ENCODE measurements at regions not wholly inside any gene's neighbourhood (a gene's known extent, or its start where the extent isn't known, plus 50 kb on each side); places are given as distances from the start of the nearest gene placed in this dataset.
A peak's percentile ranks its signal among the peaks of the same experiment; 100 is the strongest.

- TF ChIP-seq TAF1 (IDR thresholded peaks at IDR 0.05; ENCODE audit: low read depth) = no peak
- no peak for TF ChIP-seq CEBPB (IDR thresholded peaks at IDR 0.05)
- no peak for TF ChIP-seq TEAD4 (IDR thresholded peaks at IDR 0.05)
- TF ChIP-seq, protein P1, sequence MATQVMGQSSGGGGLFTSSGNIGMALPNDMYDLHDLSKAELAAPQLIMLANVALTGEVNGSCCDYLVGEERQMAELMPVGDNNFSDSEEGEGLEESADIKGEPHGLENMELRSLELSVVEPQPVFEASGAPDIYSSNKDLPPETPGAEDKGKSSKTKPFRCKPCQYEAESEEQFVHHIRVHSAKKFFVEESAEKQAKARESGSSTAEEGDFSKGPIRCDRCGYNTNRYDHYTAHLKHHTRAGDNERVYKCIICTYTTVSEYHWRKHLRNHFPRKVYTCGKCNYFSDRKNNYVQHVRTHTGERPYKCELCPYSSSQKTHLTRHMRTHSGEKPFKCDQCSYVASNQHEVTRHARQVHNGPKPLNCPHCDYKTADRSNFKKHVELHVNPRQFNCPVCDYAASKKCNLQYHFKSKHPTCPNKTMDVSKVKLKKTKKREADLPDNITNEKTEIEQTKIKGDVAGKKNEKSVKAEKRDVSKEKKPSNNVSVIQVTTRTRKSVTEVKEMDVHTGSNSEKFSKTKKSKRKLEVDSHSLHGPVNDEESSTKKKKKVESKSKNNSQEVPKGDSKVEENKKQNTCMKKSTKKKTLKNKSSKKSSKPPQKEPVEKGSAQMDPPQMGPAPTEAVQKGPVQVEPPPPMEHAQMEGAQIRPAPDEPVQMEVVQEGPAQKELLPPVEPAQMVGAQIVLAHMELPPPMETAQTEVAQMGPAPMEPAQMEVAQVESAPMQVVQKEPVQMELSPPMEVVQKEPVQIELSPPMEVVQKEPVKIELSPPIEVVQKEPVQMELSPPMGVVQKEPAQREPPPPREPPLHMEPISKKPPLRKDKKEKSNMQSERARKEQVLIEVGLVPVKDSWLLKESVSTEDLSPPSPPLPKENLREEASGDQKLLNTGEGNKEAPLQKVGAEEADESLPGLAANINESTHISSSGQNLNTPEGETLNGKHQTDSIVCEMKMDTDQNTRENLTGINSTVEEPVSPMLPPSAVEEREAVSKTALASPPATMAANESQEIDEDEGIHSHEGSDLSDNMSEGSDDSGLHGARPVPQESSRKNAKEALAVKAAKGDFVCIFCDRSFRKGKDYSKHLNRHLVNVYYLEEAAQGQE (IDR thresholded peaks at IDR 0.05; ENCODE audit: low read depth) = no peak
- TF ChIP-seq EGR1 (IDR thresholded peaks at IDR 0.05) = no peak
- TF ChIP-seq YY1 (IDR thresholded peaks at IDR 0.05; ENCODE audit: low read depth) = no peak
Measured at GRCh38 chr5:34485768-34486030, 170.4 kb upstream of the RAI14 start.

DNA sequence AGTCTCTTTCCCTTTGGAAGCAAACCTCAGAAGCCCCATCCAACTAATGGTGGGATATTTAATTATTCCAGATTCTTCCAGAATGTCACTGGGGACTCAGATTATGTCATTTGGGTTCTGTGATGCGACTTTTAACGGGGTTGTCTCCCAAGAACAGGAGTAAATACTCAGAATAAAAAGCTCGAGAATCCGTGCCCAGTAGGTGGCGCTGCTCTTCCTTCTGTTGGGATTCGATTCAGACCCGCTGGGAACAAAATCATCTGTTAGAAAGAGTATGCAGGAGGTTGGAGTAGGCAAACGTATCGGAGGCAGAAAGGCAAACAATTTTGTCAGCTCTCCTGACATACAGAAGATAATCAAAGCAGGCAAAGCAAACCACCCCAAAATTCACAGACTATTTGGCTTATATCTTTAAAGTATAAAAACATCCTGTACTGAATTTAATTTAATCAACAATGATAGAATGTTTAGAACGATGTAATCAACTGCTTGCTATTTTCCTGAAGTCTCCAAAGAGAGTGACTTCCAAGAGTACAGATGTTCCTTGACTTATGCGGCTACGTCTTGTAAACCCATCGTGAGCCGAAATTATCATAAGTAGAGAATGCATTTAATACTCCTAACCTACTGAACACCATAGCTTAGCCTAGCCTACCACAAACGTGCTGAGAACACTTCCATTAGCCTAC lies 169.8 kb upstream of the RAI14 start:
- TF ChIP-seq YY1 (IDR thresholded peaks at IDR 0.05; ENCODE audit: low read depth) (no peak), RAD21 (IDR thresholded peaks at IDR 0.05; ENCODE audit: low read depth) (peak; percentile 98), NFIC (IDR thresholded peaks at IDR 0.05) (no peak)

DNA sequence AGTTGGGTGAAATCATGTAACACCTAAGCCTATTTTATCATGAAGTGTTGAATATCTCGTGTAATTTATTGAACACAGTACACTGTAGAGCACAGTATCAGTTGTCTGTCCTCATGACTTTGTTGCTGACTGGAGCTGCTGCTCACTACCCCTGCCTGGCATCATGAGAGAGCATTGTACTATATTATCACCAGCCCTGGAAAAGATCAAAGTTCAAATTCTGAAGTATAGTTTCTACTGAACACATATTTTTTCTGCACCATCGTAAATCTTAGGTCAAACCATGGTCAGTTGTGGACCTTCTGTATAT lies 169.3 kb upstream of the RAI14 start:
- no peak for TF ChIP-seq EP300 (IDR thresholded peaks at IDR 0.05; ENCODE audit: borderline replicate concordance)
- no peak for TF ChIP-seq RAD21 (IDR thresholded peaks at IDR 0.05; ENCODE audit: low read depth)

GRCh38 chr5:34487159-34487879 lies 168.8 kb upstream of the RAI14 start:
- TF ChIP-seq CREB1 (IDR thresholded peaks at IDR 0.05; ENCODE audit: low read depth) (no peak), EGR1 (IDR thresholded peaks at IDR 0.05) (no peak), EP300 (IDR thresholded peaks at IDR 0.05; ENCODE audit: borderline replicate concordance) (no peak), ZBTB7A (IDR thresholded peaks at IDR 0.05; ENCODE audit: low read depth) (no peak), RAD21 (IDR thresholded peaks at IDR 0.05; ENCODE audit: low read depth) (no peak), TEAD4 (IDR thresholded peaks at IDR 0.05) (no peak), TAF1 (IDR thresholded peaks at IDR 0.05; ENCODE audit: low read depth) (no peak), NFIC (IDR thresholded peaks at IDR 0.05) (no peak), CEBPB (IDR thresholded peaks at IDR 0.05) (no peak), TCF12 (IDR thresholded peaks at IDR 0.05; ENCODE audit: low read depth) (no peak)
- TF ChIP-seq, protein P2, sequence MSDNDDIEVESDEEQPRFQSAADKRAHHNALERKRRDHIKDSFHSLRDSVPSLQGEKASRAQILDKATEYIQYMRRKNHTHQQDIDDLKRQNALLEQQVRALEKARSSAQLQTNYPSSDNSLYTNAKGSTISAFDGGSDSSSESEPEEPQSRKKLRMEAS (IDR thresholded peaks at IDR 0.05) = no peak
- TF ChIP-seq, protein P1 (IDR thresholded peaks at IDR 0.05; ENCODE audit: low read depth) = no peak

- no peak for TF ChIP-seq FOXM1 (IDR thresholded peaks at IDR 0.05; ENCODE audit: borderline replicate concordance, low read depth)
- no peak for TF ChIP-seq EGR1 (IDR thresholded peaks at IDR 0.05)
Measured at GRCh38 chr5:34487956-34488355, 168.2 kb upstream of the RAI14 start.

DNA sequence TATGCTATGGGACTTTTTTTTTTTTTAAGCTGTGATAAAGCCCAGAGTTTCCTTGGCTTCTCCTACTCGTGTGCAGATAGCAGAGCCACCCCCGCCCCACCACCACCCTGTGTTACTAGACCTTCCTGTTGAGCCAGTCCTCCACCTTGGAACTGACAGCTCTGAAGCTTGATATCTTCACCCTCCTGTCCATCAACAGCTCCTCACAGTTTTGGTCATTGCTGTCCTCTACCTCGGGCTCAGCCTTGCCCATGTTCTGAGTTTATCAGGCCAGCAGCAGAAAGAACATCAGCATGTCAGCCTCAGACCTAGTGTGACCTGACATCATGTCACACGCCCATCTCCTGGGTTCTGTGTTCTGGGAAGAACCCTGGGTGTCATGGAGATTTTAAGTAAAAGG lies 167.1 kb upstream of the RAI14 start:
- TF ChIP-seq TCF12 (IDR thresholded peaks at IDR 0.05; ENCODE audit: low read depth) (no peak), ZBTB7A (IDR thresholded peaks at IDR 0.05; ENCODE audit: low read depth) (no peak), TAF1 (IDR thresholded peaks at IDR 0.05; ENCODE audit: low read depth) (no peak), CEBPB (IDR thresholded peaks at IDR 0.05) (no peak), CREB1 (IDR thresholded peaks at IDR 0.05; ENCODE audit: low read depth) (no peak), TEAD4 (IDR thresholded peaks at IDR 0.05) (no peak), YY1 (IDR thresholded peaks at IDR 0.05; ENCODE audit: low read depth) (no peak)
- TF ChIP-seq, protein P1 (IDR thresholded peaks at IDR 0.05; ENCODE audit: low read depth) = no peak
- TF ChIP-seq, protein P3, sequence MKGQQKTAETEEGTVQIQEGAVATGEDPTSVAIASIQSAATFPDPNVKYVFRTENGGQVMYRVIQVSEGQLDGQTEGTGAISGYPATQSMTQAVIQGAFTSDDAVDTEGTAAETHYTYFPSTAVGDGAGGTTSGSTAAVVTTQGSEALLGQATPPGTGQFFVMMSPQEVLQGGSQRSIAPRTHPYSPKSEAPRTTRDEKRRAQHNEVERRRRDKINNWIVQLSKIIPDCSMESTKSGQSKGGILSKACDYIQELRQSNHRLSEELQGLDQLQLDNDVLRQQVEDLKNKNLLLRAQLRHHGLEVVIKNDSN (IDR thresholded peaks at IDR 0.05) = no peak
- TF ChIP-seq, protein P2 (IDR thresholded peaks at IDR 0.05) = no peak
